LNCAP (cell line): ENCODE measurements at regions not wholly inside any gene's neighbourhood (a gene's known extent, or its start where the extent isn't known, plus 50 kb on each side); places are given as distances from the start of the nearest gene placed in this dataset.

Experiments
- CTCF ChIP-seq: fragments of 450-650 bp; IDR thresholded peaks from 2 replicates; pipeline ENCODE4 v1.5.1; 2017; ENCODE audit warnings: mild to moderate bottlenecking

- TF ChIP-seq CTCF: no peak
Observed at GRCh38 chr10:2837674-2838073, 229.7 kb upstream of the PFKP start.

- no peak for TF ChIP-seq CTCF
Observed at GRCh38 chr10:2836921-2837662, 230.3 kb upstream of the PFKP start.

GRCh38 chr10:2834214-2834613, 233.1 kb upstream of the PFKP start:
- TF ChIP-seq CTCF: no peak

- TF ChIP-seq CTCF: no peak
Observed at GRCh38 chr10:2831509-2831908, 235.8 kb upstream of the PFKP start.

- no peak for TF ChIP-seq CTCF
Observed at GRCh38 chr10:2828741-2829140, 238.6 kb upstream of the PFKP start.

- TF ChIP-seq CTCF: no peak
Observed at GRCh38 chr10:2826675-2827074, 240.7 kb upstream of the PFKP start.

GRCh38 chr10:2825841-2826240, 241.5 kb upstream of the PFKP start:
- TF ChIP-seq CTCF: no peak
